Left ventricle myocardium inferior (tissue), 1 donor: ENCODE measurements at regions not wholly inside any gene's neighbourhood (a gene's known extent, or its start where the extent isn't known, plus 50 kb on each side); places are given as distances from the start of the nearest gene placed in this dataset.

ENCODE experiments used
- DNase-seq: peaks from one replicate; pipeline ENCODE4 v3.0.0-alpha.2; 2020
- H3K27ac ChIP-seq: fragments of 200-600 bp; replicated peaks from 2 replicates; pipeline ENCODE4 v1.8.0; 2021
- H3K27me3 ChIP-seq: fragments of 200-600 bp; 2 replicates; pipeline ENCODE4 v1.8.0; 2021; ENCODE audit warnings: low read depth
- H3K36me3 ChIP-seq: fragments of 200-600 bp; 2 replicates; pipeline ENCODE4 v1.8.0; 2021
- H3K4me1 ChIP-seq: fragments of 200-600 bp; 2 replicates; pipeline ENCODE4 v1.8.0; 2021
- H3K4me3 ChIP-seq: fragments of 200-600 bp; 2 replicates; pipeline ENCODE4 v1.8.0; 2021; ENCODE audit warnings: mild to moderate bottlenecking, moderate library complexity
- H3K9me3 ChIP-seq: fragments of 200-600 bp; replicated peaks from 2 replicates; pipeline ENCODE4 v1.8.0; 2021
- intact Hi-C: fragments of 100-400 bp; cut with micrococcal nuclease; formaldehyde crosslinking; loops from one replicate; pipeline ENCODE4 v1.11.0; 2022
- TF ChIP-seq, protein P1 (sequence below): fragments of 200-600 bp; IDR thresholded peaks from 2 replicates; pipeline ENCODE4 v1.8.0; 2021; ENCODE audit warnings: antibody characterized with exemption, mild to moderate bottlenecking, borderline replicate concordance
- donor health status: DM: no; HTN: yes; CAD: no; lungs with severe emphysema.

DNA sequence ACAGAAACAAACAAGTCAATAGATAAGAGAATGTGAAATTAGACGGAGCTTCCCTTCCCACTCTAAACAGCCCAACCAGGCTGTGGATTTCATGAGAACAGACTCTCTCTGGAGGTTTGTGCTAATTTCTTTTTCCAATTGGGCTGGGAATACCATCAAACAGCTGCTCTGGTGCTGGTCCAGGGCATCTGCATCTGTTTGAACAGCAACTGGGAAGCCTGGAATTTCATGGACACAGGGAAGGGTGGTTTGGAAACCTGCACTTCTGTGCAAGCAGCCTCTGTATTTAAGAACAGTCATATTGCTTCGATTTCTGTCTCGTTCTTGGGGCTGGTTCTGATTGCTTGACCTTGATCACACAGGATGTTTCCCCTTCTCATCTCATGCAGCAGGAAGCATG, 88.7 kb downstream of the FOXL1 start:
- intact Hi-C loops = no loop called here
- Histone ChIP-seq H3K9me3 (no peaks in the 10 kb centered on the region), H3K4me1 (peaks cover 34% of the 10 kb centered on the region), H3K27ac (peak overlapping the region; percentile 81), H3K27me3 (peaks cover 81% of the 10 kb centered on the region), H3K4me3 (peak overlapping the region; percentile 23), H3K36me3 (no peaks in the 10 kb centered on the region)
- TF ChIP-seq, protein P1, sequence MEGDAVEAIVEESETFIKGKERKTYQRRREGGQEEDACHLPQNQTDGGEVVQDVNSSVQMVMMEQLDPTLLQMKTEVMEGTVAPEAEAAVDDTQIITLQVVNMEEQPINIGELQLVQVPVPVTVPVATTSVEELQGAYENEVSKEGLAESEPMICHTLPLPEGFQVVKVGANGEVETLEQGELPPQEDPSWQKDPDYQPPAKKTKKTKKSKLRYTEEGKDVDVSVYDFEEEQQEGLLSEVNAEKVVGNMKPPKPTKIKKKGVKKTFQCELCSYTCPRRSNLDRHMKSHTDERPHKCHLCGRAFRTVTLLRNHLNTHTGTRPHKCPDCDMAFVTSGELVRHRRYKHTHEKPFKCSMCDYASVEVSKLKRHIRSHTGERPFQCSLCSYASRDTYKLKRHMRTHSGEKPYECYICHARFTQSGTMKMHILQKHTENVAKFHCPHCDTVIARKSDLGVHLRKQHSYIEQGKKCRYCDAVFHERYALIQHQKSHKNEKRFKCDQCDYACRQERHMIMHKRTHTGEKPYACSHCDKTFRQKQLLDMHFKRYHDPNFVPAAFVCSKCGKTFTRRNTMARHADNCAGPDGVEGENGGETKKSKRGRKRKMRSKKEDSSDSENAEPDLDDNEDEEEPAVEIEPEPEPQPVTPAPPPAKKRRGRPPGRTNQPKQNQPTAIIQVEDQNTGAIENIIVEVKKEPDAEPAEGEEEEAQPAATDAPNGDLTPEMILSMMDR = no peak
- peak; percentile 66 for DNase-seq

DNA sequence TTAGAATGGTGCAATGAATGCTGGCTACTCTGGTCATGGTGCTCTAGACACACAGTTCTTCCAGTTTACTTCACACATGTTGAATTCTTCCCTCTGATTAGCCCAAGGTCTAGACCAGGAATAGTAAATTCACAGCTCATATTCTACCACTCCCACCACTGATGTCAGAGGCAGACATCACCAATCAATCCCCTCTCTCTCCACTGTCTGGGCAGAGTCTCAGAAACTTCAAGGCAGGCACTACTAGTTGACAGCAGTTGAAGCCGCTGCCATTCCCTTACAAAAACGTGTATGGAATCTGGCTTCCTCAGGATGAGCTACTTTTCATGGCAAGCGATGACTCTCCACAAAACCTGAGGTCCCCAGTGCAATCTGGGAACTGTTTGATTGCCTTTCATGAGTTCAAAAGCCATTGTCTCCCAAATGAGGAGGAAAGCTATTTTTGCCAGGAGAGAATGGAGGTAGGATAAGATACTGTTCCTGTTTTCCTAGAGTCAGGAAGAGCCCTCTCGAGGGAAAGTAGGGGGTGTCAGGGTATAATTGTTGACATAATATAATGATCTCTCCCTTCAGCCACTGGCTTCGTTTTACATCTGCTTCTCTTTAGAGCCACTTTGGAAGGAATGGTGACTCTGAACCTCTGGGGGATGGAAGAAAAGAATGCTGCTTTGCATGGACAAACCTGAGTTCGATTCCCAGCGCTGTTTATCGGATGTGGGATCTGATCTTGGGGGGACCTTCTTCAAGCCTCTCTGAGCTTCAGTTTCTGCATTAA, 90.0 kb downstream of the FOXL1 start:
- Histone ChIP-seq H3K9me3 (no peaks in the 10 kb centered on the region), H3K4me1 (peaks cover 34% of the 10 kb centered on the region), H3K27ac (peak overlapping the region; percentile 81), H3K27me3 (peaks cover 94% of the 10 kb centered on the region), H3K36me3 (no peaks in the 10 kb centered on the region), H3K4me3 (no peak overlapping the region)
- DNase-seq = no peak
- intact Hi-C loops = no loop called here
- TF ChIP-seq, protein P1 = no peak

DNA sequence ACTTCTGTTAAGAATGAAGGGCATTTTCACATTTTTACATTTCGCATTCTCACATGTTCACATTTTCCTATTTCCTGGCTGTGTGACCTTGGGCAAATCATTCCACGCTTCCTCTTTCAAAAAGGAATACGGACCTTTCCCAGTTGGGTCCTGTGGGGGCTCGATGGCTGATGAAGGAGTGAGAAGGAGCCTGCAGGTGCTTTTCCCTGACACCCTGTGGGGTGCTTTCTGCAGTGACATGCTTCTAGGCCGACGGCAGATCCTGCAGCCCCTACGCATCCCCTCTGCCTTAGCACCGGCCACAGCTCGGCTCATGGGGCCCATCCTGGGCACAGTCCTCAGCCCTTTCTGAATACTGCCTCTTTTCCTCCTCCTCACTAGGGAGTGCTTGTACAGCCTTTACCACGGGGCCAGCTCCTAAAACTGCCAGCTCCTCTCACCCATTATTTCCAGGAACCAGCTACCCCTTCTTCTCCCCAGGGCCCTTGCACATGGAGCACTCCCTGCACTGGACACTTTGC, 91.0 kb downstream of the FOXL1 start:
- Histone ChIP-seq H3K36me3 (no peaks in the 10 kb centered on the region), H3K27ac (peak overlapping the region; percentile 81), H3K27me3 (peaks cover 99% of the 10 kb centered on the region), H3K9me3 (no peaks in the 10 kb centered on the region), H3K4me1 (peaks cover 28% of the 10 kb centered on the region), H3K4me3 (no peak overlapping the region)
- intact Hi-C loops = no loop called here
- DNase-seq = no peak
- TF ChIP-seq, protein P1 = no peak

DNA sequence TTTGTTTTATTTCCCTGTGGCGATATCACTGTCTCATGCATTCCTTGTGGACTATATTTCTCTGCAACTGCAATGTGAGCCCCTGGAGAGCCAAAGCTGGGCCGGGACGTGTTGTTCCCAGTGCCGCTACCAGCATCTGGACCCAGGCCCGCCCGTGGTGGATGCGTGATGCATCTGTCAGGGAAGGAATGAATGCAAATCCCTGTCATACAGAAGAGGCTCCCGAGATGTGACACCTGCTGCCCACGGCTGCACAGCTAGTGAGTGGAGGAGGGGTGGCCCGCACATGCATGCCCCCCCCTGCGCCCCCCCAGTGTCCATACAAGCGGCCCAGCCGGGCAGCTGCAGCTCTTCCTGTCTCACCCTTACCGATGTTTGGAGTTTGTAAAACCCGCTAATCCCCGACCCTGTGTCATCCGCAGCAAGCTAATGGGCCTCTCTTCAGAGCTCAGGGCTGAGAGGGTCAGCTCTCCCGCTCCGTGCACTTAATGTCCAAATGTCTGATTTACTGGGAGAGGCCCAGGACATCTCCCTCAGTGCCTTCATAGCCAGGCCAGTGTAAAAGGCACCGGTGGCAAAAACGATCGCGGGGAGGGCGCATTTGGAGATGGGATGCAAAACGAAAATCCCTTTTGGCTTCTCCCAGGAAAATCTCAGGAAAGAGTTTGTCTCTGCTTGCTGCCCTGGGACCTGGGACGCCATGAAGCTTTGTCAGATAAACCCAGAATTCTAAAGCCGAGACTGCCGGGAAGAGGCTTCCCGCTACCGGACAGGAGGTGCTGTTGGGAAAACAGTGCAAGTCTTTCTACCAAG, 91.8 kb downstream of the FOXL1 start:
- intact Hi-C loops = no loop called here
- peak; percentile 66 for DNase-seq
- Histone ChIP-seq H3K4me3 (peak overlapping the region; percentile 9), H3K27ac (peak overlapping the region; percentile 81), H3K36me3 (no peaks in the 10 kb centered on the region), H3K4me1 (peaks cover 24% of the 10 kb centered on the region), H3K9me3 (no peaks in the 10 kb centered on the region), H3K27me3 (peaks cover 99% of the 10 kb centered on the region)
- TF ChIP-seq, protein P1 = no peak

DNA sequence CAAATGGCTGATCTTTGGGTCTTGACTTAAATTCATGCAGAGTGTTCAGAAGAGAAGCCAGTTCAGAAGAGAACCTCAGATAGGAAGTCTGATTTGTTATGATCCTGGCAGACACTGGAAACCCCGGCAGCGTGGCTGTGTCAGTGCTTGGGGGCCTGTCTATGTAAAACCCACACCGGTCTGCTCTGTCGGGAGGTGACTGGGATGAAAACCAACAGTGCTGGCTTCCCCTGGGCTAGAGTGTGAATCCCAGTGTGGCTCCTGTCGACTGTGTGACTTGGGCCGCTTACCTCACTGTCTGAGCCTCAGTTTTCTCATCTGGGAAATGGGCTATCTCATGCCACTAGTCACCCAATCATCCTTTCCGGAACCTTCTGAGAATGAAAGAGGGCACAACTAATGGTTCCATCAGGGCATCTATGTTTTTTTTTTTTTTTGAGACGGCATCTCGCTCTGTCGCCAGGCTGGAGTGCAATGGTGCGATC, 92.4 kb downstream of the FOXL1 start:
- no peak for DNase-seq
- H3K36me3 ChIP-seq = no peaks in the 10 kb centered on the region
- intact Hi-C loops = no loop called here
- TF ChIP-seq, protein P1 = no peak
- no peak overlapping the region for H3K4me3 ChIP-seq
- H3K27ac ChIP-seq = peak overlapping the region; percentile 81
- no peaks in the 10 kb centered on the region for H3K9me3 ChIP-seq
- peaks cover 24% of the 10 kb centered on the region for H3K4me1 ChIP-seq
- peaks cover 97% of the 10 kb centered on the region for H3K27me3 ChIP-seq
